Gastroesophageal sphincter (tissue), 3 donors: ENCODE measurements at regions not wholly inside any gene's neighbourhood (a gene's known extent, or its start where the extent isn't known, plus 50 kb on each side); places are given as distances from the start of the nearest gene placed in this dataset.

Experiments
- EP300 ChIP-seq: sonication (generic); formaldehyde crosslinking; IDR thresholded peaks from one replicate; pipeline ENCODE4 v1.6.1; 2017; ENCODE audit warnings: antibody characterized with exemption, mild to moderate bottlenecking
- POLR2A ChIP-seq, 2 donors: fragments of 450-650 bp; IDR thresholded peaks; one replicate each; pipeline ENCODE4 v1.6.1; 2017; ENCODE audit warnings: antibody characterized with exemption in 2 of 2, mild to moderate bottlenecking in 2 of 2, moderate library complexity in 1 of 2
- POLR2AphosphoS5 ChIP-seq: sonication (generic); formaldehyde crosslinking; IDR thresholded peaks from one replicate; pipeline ENCODE4 v1.6.1; 2017; ENCODE audit warnings: antibody characterized with exemption
- TF ChIP-seq, protein P1 (sequence below), 4 experiments: fragments of 200-600 bp in 2 of 4; fragments of 450-650 bp in 2 of 4; sonication (generic) in 1 of 4; IDR thresholded peaks; one replicate each; pipeline ENCODE4 v1.5.1; 2017 to 2019; ENCODE audit warnings: antibody characterized with exemption in 4 of 4, mild to moderate bottlenecking in 2 of 4, moderate library complexity in 2 of 4

DNA sequence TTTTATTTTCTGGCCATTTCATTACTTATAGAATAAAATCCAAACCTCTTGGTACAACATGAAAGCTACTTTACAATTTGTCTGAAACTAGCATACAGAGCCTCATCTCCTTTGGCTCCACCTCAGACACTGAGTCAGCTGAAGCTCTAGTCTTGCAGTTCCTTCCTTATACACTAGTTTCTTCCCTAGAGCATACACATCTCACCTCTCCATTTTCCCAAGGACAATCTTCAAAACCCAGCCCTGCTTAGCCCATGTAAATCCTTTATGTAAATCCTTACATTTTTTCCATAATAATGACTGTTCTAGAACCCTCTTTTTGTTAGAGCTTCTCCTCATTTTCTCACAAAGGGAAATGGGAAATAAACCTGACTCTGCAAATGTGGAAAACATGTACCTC, 463.4 kb downstream of the SLC16A7 start:
- TF ChIP-seq, protein P1, sequence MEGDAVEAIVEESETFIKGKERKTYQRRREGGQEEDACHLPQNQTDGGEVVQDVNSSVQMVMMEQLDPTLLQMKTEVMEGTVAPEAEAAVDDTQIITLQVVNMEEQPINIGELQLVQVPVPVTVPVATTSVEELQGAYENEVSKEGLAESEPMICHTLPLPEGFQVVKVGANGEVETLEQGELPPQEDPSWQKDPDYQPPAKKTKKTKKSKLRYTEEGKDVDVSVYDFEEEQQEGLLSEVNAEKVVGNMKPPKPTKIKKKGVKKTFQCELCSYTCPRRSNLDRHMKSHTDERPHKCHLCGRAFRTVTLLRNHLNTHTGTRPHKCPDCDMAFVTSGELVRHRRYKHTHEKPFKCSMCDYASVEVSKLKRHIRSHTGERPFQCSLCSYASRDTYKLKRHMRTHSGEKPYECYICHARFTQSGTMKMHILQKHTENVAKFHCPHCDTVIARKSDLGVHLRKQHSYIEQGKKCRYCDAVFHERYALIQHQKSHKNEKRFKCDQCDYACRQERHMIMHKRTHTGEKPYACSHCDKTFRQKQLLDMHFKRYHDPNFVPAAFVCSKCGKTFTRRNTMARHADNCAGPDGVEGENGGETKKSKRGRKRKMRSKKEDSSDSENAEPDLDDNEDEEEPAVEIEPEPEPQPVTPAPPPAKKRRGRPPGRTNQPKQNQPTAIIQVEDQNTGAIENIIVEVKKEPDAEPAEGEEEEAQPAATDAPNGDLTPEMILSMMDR (IDR thresholded peaks at IDR 0.05) = no peak
- no peak for TF ChIP-seq POLR2A (IDR thresholded peaks at IDR 0.05)
- no peak for TF ChIP-seq EP300
- TF ChIP-seq POLR2AphosphoS5 = no peak
